GM12878 (cell line): ENCODE measurements at regions not wholly inside any gene's neighbourhood (a gene's known extent, or its start where the extent isn't known, plus 50 kb on each side); places are given as distances from the start of the nearest gene placed in this dataset.

ENCODE experiments used
- ATAC-seq: fragments of 200-7000 bp; cut with Tn5 transposase; 3 replicates; pipeline ENCODE4 v1.9.1; 2020; ENCODE audit warnings: mild to moderate bottlenecking, moderate library complexity
- BruUV-seq: library from RNA; stranded (reverse); fragments of 400-500 nt; replicated peaks from 2 replicates; lab custom pipeline; 2021; lab: Mats Ljungman, UMichigan
- CTCF ChIA-PET: fragments of 300-600 bp; sonication (Branson Sonifier 250); formaldehyde crosslinking; extraction: SDS; loops from one replicate; lab custom pipeline; 2021; ENCODE audit warnings: inconsistent platforms; lab: Yijun Ruan, JAX
- POLR2A ChIA-PET: fragments of 350-600 bp; formaldehyde crosslinking; extraction: SDS; loops from one replicate; lab custom pipeline; 2021; ENCODE audit warnings: inconsistent platforms; lab: Charles Lee
- RAD21 ChIA-PET: fragments of 300-600 bp; sonication (Branson Sonifier 250); formaldehyde crosslinking; loops from one replicate; lab custom pipeline; 2023; ENCODE audit warnings: antibody characterized with exemption; ENCODE audit not compliant: unreplicated experiment; lab: Charles Lee
- SMC1A ChIA-PET: fragments of 300-600 bp; sonication (Branson Sonifier 250); formaldehyde crosslinking; loops from one replicate; lab custom pipeline; 2023; ENCODE audit not compliant: unreplicated experiment, uncharacterized antibody; lab: Charles Lee
- DNase-seq: peaks from one replicate; pipeline ENCODE4 v3.0.0-alpha.2; 2011; ENCODE audit warnings: low read depth, low spot score
- FAIRE-seq: peaks from 3 replicates; lab custom pipeline; 2011; peaks lifted over from hg19 to GRCh38; lab: Jason Lieb, UNC
- H2AFZ ChIP-seq: 2 replicates; pipeline ENCODE4 v1.6.0; 2011; ENCODE audit warnings: low read depth, low read length, control low read depth; ENCODE audit not compliant: control insufficient read depth
- H3K27ac ChIP-seq: 2 replicates; pipeline ENCODE4 v1.5.1; 2011; ENCODE audit warnings: control low read depth; ENCODE audit not compliant: control insufficient read depth, insufficient read depth
- H3K27me3 ChIP-seq, 2 experiments: replicated peaks in 1 of 2; 2 replicates each; pipeline versions ENCODE4 v1.6.0 to v1.6.1; 2011; ENCODE audit warnings: low read length in 1 of 2; ENCODE audit not compliant: control insufficient read depth in 2 of 2, insufficient read depth in 2 of 2
- H3K36me3 ChIP-seq, 2 experiments: 2 replicates each; pipeline ENCODE4 v1.5.1; 2011; ENCODE audit warnings: low read length in 1 of 2; ENCODE audit not compliant: control insufficient read depth in 2 of 2, insufficient read depth in 2 of 2
- H3K4me1 ChIP-seq: 2 replicates; pipeline ENCODE4 v1.6.1; 2011; ENCODE audit warnings: mild to moderate bottlenecking, low read length, moderate library complexity, mixed read lengths; ENCODE audit not compliant: control insufficient read depth, insufficient read depth
- H3K4me2 ChIP-seq: 2 replicates; pipeline ENCODE4 v1.6.0; 2011; ENCODE audit warnings: control low read depth; ENCODE audit not compliant: control insufficient read depth, insufficient read depth
- H3K4me3 ChIP-seq: fragments of 200-600 bp; sonication (generic); 2 replicates; pipeline ENCODE4 v1.5.1; 2016
- H3K79me2 ChIP-seq: 2 replicates; pipeline ENCODE4 v1.6.0; 2011; ENCODE audit warnings: low read length; ENCODE audit not compliant: control insufficient read depth, insufficient read depth
- H3K9ac ChIP-seq: 2 replicates; pipeline ENCODE4 v1.8.0; 2011; ENCODE audit warnings: low read length, control low read depth, mixed read lengths; ENCODE audit not compliant: control insufficient read depth, insufficient read depth
- H3K9me3 ChIP-seq: replicated peaks from 3 replicates; pipeline ENCODE4 v1.5.1; 2011; ENCODE audit warnings: mild to moderate bottlenecking, low read length; ENCODE audit not compliant: control insufficient read depth, insufficient read depth
- H4K20me1 ChIP-seq: 2 replicates; pipeline ENCODE4 v1.6.0; 2011; ENCODE audit not compliant: control insufficient read depth, insufficient read depth
- HDAC6 ChIP-seq: fragments of 200-600 bp; sonication (generic); IDR thresholded peaks from one replicate; pipeline ENCODE4 v1.8.0; 2017; ENCODE audit warnings: antibody characterized with exemption; ENCODE audit not compliant: unreplicated experiment
- MLLT1 ChIP-seq: fragments of 450-650 bp; IDR thresholded peaks from 2 replicates; pipeline ENCODE4 v1.6.1; 2016; ENCODE audit warnings: mild to moderate bottlenecking
- NFXL1 ChIP-seq: fragments of 450-650 bp; IDR thresholded peaks from 2 replicates; pipeline ENCODE4 v1.6.1; 2017; ENCODE audit warnings: antibody characterized with exemption, mild to moderate bottlenecking, borderline replicate concordance
- SREBF1 ChIP-seq: IDR thresholded peaks from 2 replicates; pipeline ENCODE4 v1.6.1; 2012; ENCODE audit warnings: mild to moderate bottlenecking, low read length
- SRF ChIP-seq, 2 experiments: IDR thresholded peaks; 2 replicates each; pipeline ENCODE4 v1.6.1; 2011; ENCODE audit warnings: low read depth in 2 of 2, low read length in 2 of 2, mild to moderate bottlenecking in 1 of 2, moderate library complexity in 1 of 2
- STAT1 ChIP-seq: fragments of 450-650 bp; conservative IDR thresholded peaks from 2 replicates; pipeline ENCODE4 v1.6.1; 2014; ENCODE audit warnings: antibody characterized with exemption, mild to moderate bottlenecking
- ZNF207 ChIP-seq: fragments of 450-650 bp; IDR thresholded peaks from 2 replicates; pipeline ENCODE4 v1.6.1; 2014; ENCODE audit warnings: antibody characterized with exemption, mild to moderate bottlenecking, borderline replicate concordance
- WGBS: methylation state at CpG from one replicate; pipeline ENCODE4 v1.1.6; 2016; ENCODE audit warnings: low lambda C conversion rate; ENCODE audit not compliant: insufficient replicate concordance, insufficient coverage; ENCODE audit errors: missing lambda C conversion rate; 5-methylcytosine and 5-hydroxymethylcytosine counted together
- in situ Hi-C: fragments of 300-500 bp; cut with MboI; formaldehyde crosslinking; loops from 9 replicates; pipeline ENCODE4 v1.14.3; 2018; ENCODE audit warnings: mixed read lengths
- intact Hi-C: fragments of 100-400 bp; cut with micrococcal nuclease; formaldehyde crosslinking; loops from one replicate; pipeline ENCODE4 v1.14.2; 2022; ENCODE audit not compliant: unreplicated experiment

- TF ChIP-seq NFXL1: no peak
- no peak for TF ChIP-seq SREBF1
- no peak for TF ChIP-seq MLLT1
- no peak for TF ChIP-seq ZNF207
- no peak for TF ChIP-seq STAT1
- no peak for TF ChIP-seq SRF (IDR thresholded peaks at IDR 0.05; ENCODE audit: low read depth in 2 of 2, low read length in 2 of 2)
- no peak for TF ChIP-seq HDAC6
- Histone ChIP-seq H3K36me3 (no peaks in the 10 kb centered on the region), H4K20me1 (no peaks in the 10 kb centered on the region), H3K4me2 (no peak overlapping the region), H3K9ac (no peak overlapping the region), H3K9me3 (no peaks in the 10 kb centered on the region; the same call in 2 of the 3 replicates), H3K27me3 (no peaks in the 10 kb centered on the region), H3K4me3 (no peak overlapping the region), H3K4me1 (no peaks in the 10 kb centered on the region), H3K27ac (no peak overlapping the region), H3K79me2 (no peaks in the 10 kb centered on the region), H2AFZ (no peak overlapping the region)
- no peak for FAIRE-seq
- 50% methylated on average over 6 of the region's 7 CpGs for WGBS
- ChIA-PET POLR2A (no interaction called here), RAD21 (interaction anchor here (0.7 kb wide), 1 partner anchor 365 kb away, joined by 3 read pairs; no protein-coding TSS in a partner anchor), CTCF (interaction anchor here (0.6 to 1.7 kb wide), 4 partner anchors 10 to 602 kb away, joined by 3 to 5 read pairs (median 3); no protein-coding TSS in a partner anchor), SMC1A (interaction anchor here (1.4 kb wide), 1 partner anchor 608 kb away, joined by 3 read pairs; no protein-coding TSS in a partner anchor)
- BruUV-seq: no TSS peak
- in situ Hi-C loops: no loop called here
- DNase-seq: no peak
- no peak for ATAC-seq
- intact Hi-C loops: loop anchor here (10.0 kb wide), 1 partner anchor 422 kb away; no protein-coding TSS in a partner anchor
Measured at GRCh38 chr5:106876665-106877194, 794.0 kb downstream of the EFNA5 start.
